A673 (cell line): ENCODE measurements at regions not wholly inside any gene's neighbourhood (a gene's known extent, or its start where the extent isn't known, plus 50 kb on each side); places are given as distances from the start of the nearest gene placed in this dataset.

Source experiments
- BruUV-seq: library from RNA; stranded (reverse); fragments of 400-500 nt; replicated peaks from 2 replicates; lab custom pipeline; 2021; lab: Mats Ljungman, UMichigan
- CTCF ChIA-PET: fragments of 300-600 bp; sonication (Branson Sonifier 250); formaldehyde crosslinking; loops from one replicate; lab custom pipeline; 2022; ENCODE audit warnings: antibody characterized with exemption; lab: Charles Lee
- POLR2A ChIA-PET: fragments of 300-600 bp; sonication (Branson Sonifier 250); formaldehyde crosslinking; loops from one replicate; lab custom pipeline; 2022; ENCODE audit warnings: antibody characterized with exemption; ENCODE audit not compliant: low non-redundant PET; lab: Charles Lee
- DNase-seq: peaks from one replicate; pipeline ENCODE4 v3.0.0-alpha.2; 2015; ENCODE audit warnings: low spot score
- H3K27ac ChIP-seq: fragments of 200-600 bp; sonication (generic); 2 replicates; pipeline ENCODE4 v1.5.1; 2016; ENCODE audit warnings: mixed run types, low read depth, mild to moderate bottlenecking, mixed read lengths, antibody characterized with exemption, low read length; ENCODE audit not compliant: poor library complexity, severe bottlenecking
- H3K27me3 ChIP-seq: fragments of 200-600 bp; sonication (generic); replicated peaks from 2 replicates; pipeline ENCODE4 v1.6.1; 2017; ENCODE audit warnings: mixed run types, low read depth, mild to moderate bottlenecking, mixed read lengths, antibody characterized with exemption, low read length; ENCODE audit not compliant: insufficient read depth, poor library complexity
- H3K36me3 ChIP-seq: fragments of 200-600 bp; sonication (generic); 2 replicates; pipeline ENCODE4 v1.6.1; 2016; ENCODE audit warnings: mixed run types, mild to moderate bottlenecking, mixed read lengths, antibody characterized with exemption, low read length; ENCODE audit not compliant: insufficient read depth, poor library complexity, severe bottlenecking
- H3K4me1 ChIP-seq: fragments of 200-600 bp; sonication (generic); 2 replicates; pipeline ENCODE4 v1.6.1; 2017; ENCODE audit warnings: mixed run types, mild to moderate bottlenecking, mixed read lengths, antibody characterized with exemption, low read length; ENCODE audit not compliant: insufficient read depth, poor library complexity, severe bottlenecking
- H3K4me3 ChIP-seq: fragments of 200-600 bp; sonication (generic); 2 replicates; pipeline ENCODE4 v1.5.1; 2016; ENCODE audit warnings: low read depth, mixed run types, mild to moderate bottlenecking, mixed read lengths, low read length; ENCODE audit not compliant: poor library complexity, severe bottlenecking
- H3K9me3 ChIP-seq: fragments of 200-600 bp; sonication (generic); 2 replicates; pipeline ENCODE4 v1.6.1; 2016; ENCODE audit warnings: mixed run types, low read depth, mild to moderate bottlenecking, mixed read lengths, antibody characterized with exemption, low read length; ENCODE audit not compliant: poor library complexity, severe bottlenecking
- CTCF ChIP-seq: fragments of 300-800, 200-600 bp; sonication (generic); conservative IDR thresholded peaks from 2 replicates; pipeline ENCODE4 v1.5.1; 2017; ENCODE audit warnings: low read depth, mild to moderate bottlenecking, antibody characterized with exemption, low read length, moderate library complexity, mixed read lengths
- EZH2 ChIP-seq: fragments of 200-600 bp; sonication (generic); IDR thresholded peaks from 2 replicates; pipeline ENCODE4 v1.6.1; 2017; ENCODE audit warnings: borderline replicate concordance, low read depth, mild to moderate bottlenecking, mixed read lengths, antibody characterized with exemption, low read length; ENCODE audit not compliant: poor library complexity, severe bottlenecking
- intact Hi-C: fragments of 100-400 bp; cut with micrococcal nuclease; formaldehyde crosslinking; loops from one replicate; pipeline ENCODE4 v1.10.0; 2022; ENCODE audit not compliant: unreplicated experiment

GRCh38 chr16:85279825-85280545, 167.7 kb upstream of the CIBAR2 start:
- no TSS peak for BruUV-seq
- CTCF ChIA-PET = no interaction called here

GRCh38 chr16:85281181-85281580, 168.9 kb upstream of the CIBAR2 start:
- no peak overlapping the region for H3K4me3 ChIP-seq
- no TSS peak for BruUV-seq
- H3K36me3 ChIP-seq = no peaks in the 10 kb centered on the region
- no peaks in the 10 kb centered on the region for H3K27me3 ChIP-seq
- no peak overlapping the region for H3K27ac ChIP-seq
- H3K4me1 ChIP-seq = peaks cover 5% of the 10 kb centered on the region
- intact Hi-C loops = no loop called here
- CTCF ChIA-PET = no interaction called here
- POLR2A ChIA-PET = no interaction called here
- DNase-seq = no peak
- TF ChIP-seq CTCF = no peak
- no peak for TF ChIP-seq EZH2
- no peaks in the 10 kb centered on the region for H3K9me3 ChIP-seq

More at GRCh38 chr16:85279825-85280545, 167.7 kb upstream of the CIBAR2 start:
- POLR2A ChIA-PET = no interaction called here
- H3K36me3 ChIP-seq = no peaks in the 10 kb centered on the region
- no peak overlapping the region for H3K27ac ChIP-seq
- no peak overlapping the region for H3K4me3 ChIP-seq
- TF ChIP-seq CTCF = no peak
- TF ChIP-seq EZH2 = no peak
- peaks cover 5% of the 10 kb centered on the region for H3K4me1 ChIP-seq
- no peaks in the 10 kb centered on the region for H3K27me3 ChIP-seq
- no peak for DNase-seq
- H3K9me3 ChIP-seq = no peaks in the 10 kb centered on the region
- intact Hi-C loops = loop anchor here (5.0 kb wide), 2 partner anchors 332 to 437 kb away; partner anchors contain the start of gene GSE1

- peaks cover 14% of the 10 kb centered on the region for H3K4me1 ChIP-seq
- no peak overlapping the region for H3K27ac ChIP-seq
- no TSS peak for BruUV-seq
- POLR2A ChIA-PET = no interaction called here
- DNase-seq = no peak
- no peaks in the 10 kb centered on the region for H3K9me3 ChIP-seq
- TF ChIP-seq CTCF (no peak), EZH2 (no peak)
- H3K27me3 ChIP-seq = no peaks in the 10 kb centered on the region
- intact Hi-C loops = no loop called here
- H3K4me3 ChIP-seq = no peak overlapping the region
- no peaks in the 10 kb centered on the region for H3K36me3 ChIP-seq
- CTCF ChIA-PET = no interaction called here
Observed at GRCh38 chr16:85282842-85283241, 170.6 kb upstream of the CIBAR2 start.
